Effector memory CD8-positive, alpha-beta T cell (primary cell): ENCODE measurements at regions not wholly inside any gene's neighbourhood (a gene's known extent, or its start where the extent isn't known, plus 50 kb on each side); places are given as distances from the start of the nearest gene placed in this dataset.

Source experiments
- ATAC-seq: fragments of 150-1000 bp; cut with Tn5 transposase; replicated peaks from 2 replicates; pipeline ENCODE4 v1.10.0; 2021; ENCODE audit warnings: mild to moderate bottlenecking, moderate library complexity
- DNase-seq, 3 experiments: peaks; one replicate each; pipeline ENCODE4 v3.0.0; 2021
- H3K27ac Mint-ChIP-seq, 2 donors: one replicate each; pipeline ENCODE4 v1.8.0; 2022; ENCODE audit warnings: mild to moderate bottlenecking in 2 of 2, mixed read lengths in 2 of 2, moderate library complexity in 2 of 2
- H3K27me3 Mint-ChIP-seq, 2 donors: one replicate each; pipeline ENCODE4 v1.8.0; 2022; ENCODE audit warnings: mixed read lengths in 2 of 2
- H3K36me3 Mint-ChIP-seq: one replicate; pipeline ENCODE4 v1.8.0; 2022; ENCODE audit warnings: mild to moderate bottlenecking, moderate library complexity, mixed read lengths; ENCODE audit not compliant: insufficient read depth
- H3K4me1 Mint-ChIP-seq, 2 donors: one replicate each; pipeline ENCODE4 v1.8.0; 2022; ENCODE audit warnings: low read depth in 2 of 2, mixed read lengths in 2 of 2
- H3K4me3 Mint-ChIP-seq, 2 donors: one replicate each; pipeline ENCODE4 v1.8.0; 2022; ENCODE audit warnings: mild to moderate bottlenecking in 2 of 2, mixed read lengths in 2 of 2, moderate library complexity in 2 of 2
- H3K9me3 Mint-ChIP-seq, 2 donors: one replicate each; pipeline ENCODE4 v1.8.0; 2022; ENCODE audit warnings: mixed read lengths in 2 of 2

DNA sequence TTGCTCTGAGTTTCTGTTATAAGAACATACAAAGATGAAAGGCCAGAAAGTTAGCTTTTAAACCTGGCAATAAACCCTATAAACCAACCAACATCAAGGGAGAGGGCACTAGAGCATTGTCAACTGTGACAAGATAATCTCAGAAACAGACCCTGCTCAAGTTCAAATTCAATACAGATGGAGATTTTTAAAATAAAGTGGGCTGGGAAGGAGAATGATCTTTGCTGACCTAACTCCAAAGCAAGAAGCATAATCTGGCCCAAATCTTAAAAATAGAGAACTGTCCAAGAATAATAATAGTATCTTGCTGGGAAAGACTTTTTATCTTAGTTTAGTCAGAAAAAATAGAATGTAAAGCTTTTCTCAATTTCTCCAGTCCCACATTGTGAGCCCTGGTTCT lies 485.5 kb downstream of the DISC1 start:
- Mint-ChIP-seq H3K4me3 (no peak overlapping the region), H3K9me3 (no peaks in the 10 kb centered on the region), H3K4me1 (no peaks in the 10 kb centered on the region), H3K27me3 (peaks cover 23 to 25% of the 10 kb centered on the region in 2 donors), H3K27ac (no peak overlapping the region), H3K36me3 (no peaks in the 10 kb centered on the region)
- DNase-seq (no peak), ATAC-seq (no peak)

DNA sequence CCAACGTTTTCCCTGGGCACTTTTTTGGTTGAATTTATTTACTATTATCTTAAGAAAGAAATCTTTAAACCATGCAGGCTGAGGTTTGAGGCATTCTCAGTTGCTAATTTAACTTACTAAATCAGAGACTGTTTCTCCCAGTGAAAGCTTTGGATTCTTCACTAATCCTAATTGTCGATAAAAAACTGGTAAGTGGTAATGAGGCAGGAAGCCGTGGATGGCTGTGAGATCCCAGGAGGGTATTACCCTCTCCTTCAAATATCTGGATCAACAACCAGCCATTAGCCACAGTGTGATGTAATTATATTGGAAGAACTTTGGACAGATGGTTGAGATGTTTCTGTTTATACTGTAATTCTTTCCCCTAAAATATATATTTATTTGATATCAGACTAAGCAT lies 485.0 kb downstream of the DISC1 start:
- Mint-ChIP-seq H3K36me3 (no peaks in the 10 kb centered on the region), H3K4me3 (no peak overlapping the region), H3K9me3 (no peaks in the 10 kb centered on the region), H3K27ac (no peak overlapping the region), H3K27me3 (peaks cover 23 to 25% of the 10 kb centered on the region in 2 donors), H3K4me1 (no peaks in the 10 kb centered on the region)
- DNase-seq (no peak), ATAC-seq (no peak)

DNA sequence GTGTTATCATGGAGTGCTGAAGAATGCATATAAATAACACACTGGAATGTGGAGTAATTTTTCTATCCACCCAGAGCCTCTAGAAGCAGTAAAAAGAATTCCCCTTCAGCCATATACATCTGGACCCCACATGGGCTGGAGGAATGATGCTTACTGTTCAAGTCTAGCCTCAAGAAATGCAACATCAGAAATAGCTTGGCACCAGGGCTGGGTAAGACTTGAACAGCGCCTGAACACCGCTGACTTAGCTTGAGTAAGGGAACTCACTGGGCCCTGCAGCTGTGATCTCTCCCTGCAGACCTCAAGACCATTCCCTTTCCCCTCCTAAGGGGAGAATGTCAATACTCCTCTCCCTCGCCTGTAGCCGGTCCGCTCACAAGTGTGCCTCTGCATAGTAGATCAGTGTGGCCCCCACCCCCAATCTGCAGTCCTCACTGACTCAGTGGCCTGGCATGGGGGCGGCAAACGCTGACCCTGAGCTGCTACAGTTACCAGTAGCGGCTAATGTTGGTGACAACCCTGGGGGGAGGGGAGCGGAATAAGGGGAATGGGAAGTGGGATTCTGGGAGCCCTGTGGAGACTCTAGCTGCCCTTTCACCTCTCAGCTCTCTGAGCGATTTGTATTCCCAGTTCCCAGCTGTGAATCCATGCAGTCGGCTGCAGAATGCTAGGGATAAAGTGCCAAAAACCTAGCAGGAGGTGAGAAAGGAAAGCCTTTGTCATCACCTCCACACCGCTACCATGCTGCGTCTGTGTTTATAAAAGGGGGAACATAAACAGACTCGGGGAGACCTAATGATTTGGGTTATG lies 483.9 kb downstream of the DISC1 start:
- H3K4me1 Mint-ChIP-seq: no peaks in the 10 kb centered on the region
- H3K36me3 Mint-ChIP-seq: no peaks in the 10 kb centered on the region
- peaks cover 20 to 23% of the 10 kb centered on the region in 2 donors for H3K27me3 Mint-ChIP-seq
- H3K4me3 Mint-ChIP-seq: no peak overlapping the region
- no peak for DNase-seq
- H3K27ac Mint-ChIP-seq: no peak overlapping the region
- ATAC-seq: no peak
- no peaks in the 10 kb centered on the region for H3K9me3 Mint-ChIP-seq

DNA sequence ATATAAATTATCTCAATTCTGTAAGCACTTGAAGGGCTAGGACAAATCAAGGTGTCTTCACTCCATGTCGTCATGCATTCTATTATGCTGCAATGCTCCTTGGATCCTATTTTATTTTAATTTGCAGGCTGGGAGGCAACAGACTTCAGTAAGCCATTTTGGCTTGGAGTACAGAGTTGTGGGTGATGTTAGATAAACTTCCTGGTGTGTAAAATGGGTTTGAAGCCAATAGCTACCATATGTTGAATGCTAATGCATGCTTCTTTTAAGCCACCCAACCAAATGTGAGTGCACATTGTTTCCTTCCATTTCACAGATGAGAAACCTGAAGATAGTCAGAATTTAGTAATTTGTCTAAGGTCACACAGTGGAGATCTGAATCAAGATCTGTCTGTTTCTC lies 482.8 kb downstream of the DISC1 start:
- Mint-ChIP-seq H3K27me3 (peaks cover 20 to 29% of the 10 kb centered on the region in 2 donors), H3K36me3 (no peaks in the 10 kb centered on the region), H3K27ac (no peak overlapping the region), H3K4me3 (no peak overlapping the region), H3K4me1 (no peaks in the 10 kb centered on the region), H3K9me3 (no peaks in the 10 kb centered on the region)
- ATAC-seq (no peak), DNase-seq (no peak)

DNA sequence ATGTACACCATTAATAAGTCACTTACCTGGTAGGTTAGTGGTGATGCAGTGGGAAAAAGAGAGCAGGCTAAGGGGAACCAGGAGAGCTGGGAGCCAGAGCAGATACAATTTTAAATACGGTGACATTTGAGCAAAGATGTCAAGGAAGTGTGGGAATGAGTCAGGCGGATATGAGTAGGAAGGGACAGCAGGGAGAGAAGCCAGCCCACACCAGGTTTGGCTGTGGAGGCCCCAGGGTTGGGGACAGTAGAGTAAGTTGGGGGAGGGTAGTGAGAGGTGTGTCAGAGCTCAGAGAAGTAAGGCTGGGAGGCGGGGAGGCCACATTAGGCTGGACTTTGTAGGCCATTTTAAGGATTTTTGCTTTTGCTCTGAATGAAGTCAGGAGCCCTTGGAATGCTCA lies 482.0 kb downstream of the DISC1 start:
- no peaks in the 10 kb centered on the region for H3K36me3 Mint-ChIP-seq
- no peak overlapping the region for H3K4me3 Mint-ChIP-seq
- ATAC-seq (no peak), DNase-seq (no peak)
- H3K27ac Mint-ChIP-seq: no peak overlapping the region
- H3K27me3 Mint-ChIP-seq: peaks cover 20 to 32% of the 10 kb centered on the region in 2 donors
- H3K4me1 Mint-ChIP-seq: no peaks in the 10 kb centered on the region
- no peaks in the 10 kb centered on the region for H3K9me3 Mint-ChIP-seq

DNA sequence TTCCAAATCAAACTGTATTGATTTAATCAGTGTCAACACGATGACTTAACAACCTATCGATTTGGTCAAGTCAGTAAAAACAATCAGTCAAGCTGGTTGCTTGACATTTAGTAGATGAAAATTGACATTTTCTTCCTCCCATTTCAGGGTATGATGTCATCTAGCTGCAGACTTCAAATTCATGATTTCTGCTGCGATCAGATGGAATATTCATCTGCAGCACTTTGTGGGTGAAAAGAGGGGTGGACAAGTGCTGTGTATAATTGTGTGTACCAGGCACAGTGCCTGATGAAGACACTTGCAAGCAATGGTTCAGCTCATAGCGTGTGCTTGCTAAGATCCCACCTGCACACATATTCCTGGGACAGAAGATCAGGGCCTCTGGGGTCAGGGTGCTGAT lies 479.8 kb downstream of the DISC1 start:
- no peaks in the 10 kb centered on the region for H3K36me3 Mint-ChIP-seq
- H3K4me1 Mint-ChIP-seq: no peaks in the 10 kb centered on the region
- H3K4me3 Mint-ChIP-seq: no peak overlapping the region
- no peak overlapping the region for H3K27ac Mint-ChIP-seq
- ATAC-seq (no peak), DNase-seq (no peak)
- peaks cover 23 to 32% of the 10 kb centered on the region in 2 donors for H3K27me3 Mint-ChIP-seq
- no peaks in the 10 kb centered on the region for H3K9me3 Mint-ChIP-seq

DNA sequence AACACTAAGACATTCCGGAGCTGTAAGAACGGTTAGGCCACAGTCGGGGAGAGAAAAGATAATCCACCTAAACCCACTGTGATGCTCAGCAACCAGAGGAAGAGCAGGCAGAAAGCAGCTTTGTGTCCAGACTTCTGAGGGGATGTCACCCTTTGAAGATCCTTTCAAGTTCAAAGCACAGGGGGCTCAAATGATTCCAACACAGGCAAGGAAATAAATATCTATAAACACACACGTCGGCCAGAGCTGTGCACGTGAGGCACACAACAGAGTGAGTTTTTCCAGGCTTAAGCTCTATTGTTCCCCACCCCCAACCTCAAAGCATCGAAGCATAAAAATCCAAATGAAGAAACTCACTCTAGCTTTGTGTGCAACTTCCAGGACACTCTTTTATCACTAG lies 479.0 kb downstream of the DISC1 start:
- DNase-seq: no peak
- no peak overlapping the region for H3K4me3 Mint-ChIP-seq

DNA sequence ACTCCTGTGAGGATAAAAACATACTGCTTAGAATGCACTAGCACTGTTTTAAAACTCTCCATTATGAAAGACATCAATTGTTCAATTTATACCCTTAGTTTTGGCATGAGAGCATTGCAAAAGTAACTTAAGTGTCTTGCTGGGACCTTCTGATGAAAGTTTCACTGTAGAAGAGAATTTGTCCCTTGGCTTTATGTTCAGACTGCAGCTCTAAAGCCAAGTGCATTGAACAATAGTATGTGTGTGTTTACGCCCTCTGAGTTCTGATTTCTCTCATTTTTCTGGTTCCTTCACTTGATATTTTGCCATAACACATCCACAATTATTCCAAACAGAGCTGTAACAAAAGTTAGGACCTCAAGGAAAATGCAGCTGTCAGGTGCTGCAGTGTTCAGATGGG lies 474.6 kb downstream of the DISC1 start:
- H3K27me3 Mint-ChIP-seq: peaks cover 31 to 44% of the 10 kb centered on the region in 2 donors
- no peak for DNase-seq
- peaks cover 4 to 8% of the 10 kb centered on the region in 2 donors for H3K9me3 Mint-ChIP-seq
- H3K4me3 Mint-ChIP-seq: no peak overlapping the region
- ATAC-seq: no peak
- no peaks in the 10 kb centered on the region for H3K36me3 Mint-ChIP-seq
- no peaks in the 10 kb centered on the region for H3K4me1 Mint-ChIP-seq
- H3K27ac Mint-ChIP-seq: no peak overlapping the region

More for the DNA sequence above, 479.0 kb downstream of the DISC1 start:
- Mint-ChIP-seq H3K4me1 (no peaks in the 10 kb centered on the region), H3K36me3 (no peaks in the 10 kb centered on the region), H3K27me3 (peaks cover 28 to 31% of the 10 kb centered on the region in 2 donors), H3K27ac (no peak overlapping the region), H3K9me3 (no peaks in the 10 kb centered on the region)
- no peak for ATAC-seq

DNA sequence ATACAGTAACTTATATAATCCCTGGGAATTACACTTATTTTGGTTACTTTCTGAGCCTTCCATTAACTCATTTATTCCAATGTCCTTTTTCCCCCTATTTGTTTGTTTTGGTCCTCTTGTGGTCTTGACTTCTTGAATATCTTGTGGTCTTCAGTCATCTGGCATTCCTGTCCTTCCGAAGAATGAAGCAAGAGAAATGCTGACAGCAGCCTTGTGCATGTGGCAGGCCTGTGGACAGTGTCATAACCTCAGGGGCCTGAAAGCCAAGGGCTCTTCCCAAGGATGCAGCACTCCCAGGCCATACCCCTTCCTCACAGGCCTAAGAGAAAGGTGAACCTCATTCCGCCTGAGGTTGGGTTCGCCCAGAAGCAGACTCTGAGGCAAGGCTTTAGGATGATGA lies 470.2 kb downstream of the DISC1 start:
- H3K4me1 Mint-ChIP-seq: no peaks in the 10 kb centered on the region
- H3K27ac Mint-ChIP-seq: no peak overlapping the region
- DNase-seq (no peak), ATAC-seq (no peak)
- H3K27me3 Mint-ChIP-seq: peaks cover 22 to 44% of the 10 kb centered on the region in 2 donors
- no peak overlapping the region for H3K4me3 Mint-ChIP-seq
- H3K36me3 Mint-ChIP-seq: no peaks in the 10 kb centered on the region
- peaks cover 4 to 8% of the 10 kb centered on the region in 2 donors for H3K9me3 Mint-ChIP-seq
